Activated B cell treated with CpG ODN at 0.5 μM for 24 hours (primary cell): ENCODE measurements at regions not wholly inside any gene's neighbourhood (a gene's known extent, or its start where the extent isn't known, plus 50 kb on each side); places are given as distances from the start of the nearest gene placed in this dataset.

ENCODE experiments used
- ATAC-seq: fragments of 200-7000 bp; cut with Tn5 transposase; one replicate; pipeline ENCODE4 v1.10.0; 2021; ENCODE audit warnings: low read depth, mild to moderate bottlenecking, moderate library complexity
- CTCF ChIA-PET: fragments of 350-600 bp; sonication (Branson Sonifier 250); formaldehyde crosslinking; loops from one replicate; lab custom pipeline; 2021; ENCODE audit warnings: antibody characterized with exemption; lab: Charles Lee
- POLR2A ChIA-PET: fragments of 350-600 bp; sonication (Branson Sonifier 250); formaldehyde crosslinking; loops from one replicate; lab custom pipeline; 2021; ENCODE audit warnings: antibody characterized with exemption; lab: Charles Lee
- DNase-seq: peaks from one replicate; pipeline ENCODE4 v3.0.0; 2022
- H3K27ac Mint-ChIP-seq: one replicate; pipeline ENCODE4 v1.8.0; 2020; ENCODE audit warnings: mixed read lengths
- H3K27me3 Mint-ChIP-seq: one replicate; pipeline ENCODE4 v1.8.0; 2021; ENCODE audit warnings: mixed read lengths
- H3K36me3 Mint-ChIP-seq: one replicate; pipeline ENCODE4 v1.8.0; 2021; ENCODE audit warnings: low read depth, mixed read lengths
- H3K4me1 Mint-ChIP-seq: one replicate; pipeline ENCODE4 v1.8.0; 2021; ENCODE audit warnings: mixed read lengths
- H3K4me3 Mint-ChIP-seq: one replicate; pipeline ENCODE4 v1.8.0; 2020; ENCODE audit warnings: mild to moderate bottlenecking, mixed read lengths
- H3K9me3 Mint-ChIP-seq: one replicate; pipeline ENCODE4 v1.8.0; 2020; ENCODE audit warnings: mixed read lengths
- intact Hi-C: fragments of 100-400 bp; cut with micrococcal nuclease; formaldehyde crosslinking; loops from one replicate; pipeline ENCODE4 v1.15.1; 2024
- TF ChIP-seq, protein P1 (sequence below): fragments of 200-600 bp; IDR thresholded peaks from one replicate; pipeline ENCODE4 v1.8.0; 2022; ENCODE audit warnings: antibody characterized with exemption, mild to moderate bottlenecking

GRCh38 chr13:103953859-103954258 is 887.6 kb upstream of the SLC10A2 start:
- intact Hi-C loops: no loop called here
- Mint-ChIP-seq H3K4me3 (no peak overlapping the region), H3K27me3 (no peaks in the 10 kb centered on the region), H3K27ac (no peak overlapping the region), H3K4me1 (no peaks in the 10 kb centered on the region), H3K9me3 (peaks cover 9% of the 10 kb centered on the region), H3K36me3 (no peaks in the 10 kb centered on the region)
- ATAC-seq (no peak), DNase-seq (no peak)
- TF ChIP-seq, protein P1, sequence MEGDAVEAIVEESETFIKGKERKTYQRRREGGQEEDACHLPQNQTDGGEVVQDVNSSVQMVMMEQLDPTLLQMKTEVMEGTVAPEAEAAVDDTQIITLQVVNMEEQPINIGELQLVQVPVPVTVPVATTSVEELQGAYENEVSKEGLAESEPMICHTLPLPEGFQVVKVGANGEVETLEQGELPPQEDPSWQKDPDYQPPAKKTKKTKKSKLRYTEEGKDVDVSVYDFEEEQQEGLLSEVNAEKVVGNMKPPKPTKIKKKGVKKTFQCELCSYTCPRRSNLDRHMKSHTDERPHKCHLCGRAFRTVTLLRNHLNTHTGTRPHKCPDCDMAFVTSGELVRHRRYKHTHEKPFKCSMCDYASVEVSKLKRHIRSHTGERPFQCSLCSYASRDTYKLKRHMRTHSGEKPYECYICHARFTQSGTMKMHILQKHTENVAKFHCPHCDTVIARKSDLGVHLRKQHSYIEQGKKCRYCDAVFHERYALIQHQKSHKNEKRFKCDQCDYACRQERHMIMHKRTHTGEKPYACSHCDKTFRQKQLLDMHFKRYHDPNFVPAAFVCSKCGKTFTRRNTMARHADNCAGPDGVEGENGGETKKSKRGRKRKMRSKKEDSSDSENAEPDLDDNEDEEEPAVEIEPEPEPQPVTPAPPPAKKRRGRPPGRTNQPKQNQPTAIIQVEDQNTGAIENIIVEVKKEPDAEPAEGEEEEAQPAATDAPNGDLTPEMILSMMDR: no peak
- ChIA-PET CTCF (no interaction called here), POLR2A (no interaction called here)

GRCh38 chr13:103952183-103952582 is 886.0 kb upstream of the SLC10A2 start:
- CTCF ChIA-PET: no interaction called here
- no peak for ATAC-seq
- POLR2A ChIA-PET: no interaction called here
- H3K4me1 Mint-ChIP-seq: no peaks in the 10 kb centered on the region
- no peaks in the 10 kb centered on the region for H3K36me3 Mint-ChIP-seq
- no peaks in the 10 kb centered on the region for H3K27me3 Mint-ChIP-seq
- no peak overlapping the region for H3K4me3 Mint-ChIP-seq
- TF ChIP-seq, protein P1: no peak
- H3K9me3 Mint-ChIP-seq: peaks cover 11% of the 10 kb centered on the region
- H3K27ac Mint-ChIP-seq: no peak overlapping the region
- intact Hi-C loops: no loop called here
- DNase-seq: no peak

DNA sequence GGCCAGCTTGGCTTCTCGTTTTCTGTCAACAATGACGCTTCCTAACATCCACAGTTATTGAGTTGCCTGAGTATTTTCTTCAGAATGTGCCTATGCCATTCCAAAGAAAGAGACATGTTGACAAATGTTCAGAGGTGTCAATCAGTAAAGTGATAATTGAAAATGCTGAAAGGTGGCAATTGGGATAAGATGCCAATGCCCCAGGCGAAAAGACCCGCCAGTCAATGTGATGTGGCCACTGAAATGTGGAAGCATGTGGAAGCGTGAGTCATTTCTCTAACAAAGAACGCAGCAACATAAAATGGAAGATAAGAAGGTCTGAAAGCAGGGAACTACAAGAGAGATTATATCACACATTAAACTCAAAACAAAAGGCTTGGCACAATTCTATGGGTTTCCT is 882.2 kb upstream of the SLC10A2 start:
- intact Hi-C loops: no loop called here
- Mint-ChIP-seq H3K9me3 (peaks cover 6% of the 10 kb centered on the region), H3K27me3 (no peaks in the 10 kb centered on the region), H3K4me3 (no peak overlapping the region), H3K36me3 (no peaks in the 10 kb centered on the region), H3K4me1 (no peaks in the 10 kb centered on the region), H3K27ac (no peak overlapping the region)
- TF ChIP-seq, protein P1: no peak
- DNase-seq (no peak), ATAC-seq (no peak)
- POLR2A ChIA-PET: no interaction called here
- CTCF ChIA-PET: no interaction called here

GRCh38 chr13:103945836-103946235 is 879.6 kb upstream of the SLC10A2 start:
- Mint-ChIP-seq H3K27me3 (no peaks in the 10 kb centered on the region), H3K36me3 (no peaks in the 10 kb centered on the region), H3K4me3 (no peak overlapping the region), H3K9me3 (peaks cover 2% of the 10 kb centered on the region), H3K4me1 (no peaks in the 10 kb centered on the region), H3K27ac (no peak overlapping the region)
- TF ChIP-seq, protein P1: no peak
- POLR2A ChIA-PET: no interaction called here
- DNase-seq (no peak), ATAC-seq (no peak)
- CTCF ChIA-PET: no interaction called here
- intact Hi-C loops: no loop called here

DNA sequence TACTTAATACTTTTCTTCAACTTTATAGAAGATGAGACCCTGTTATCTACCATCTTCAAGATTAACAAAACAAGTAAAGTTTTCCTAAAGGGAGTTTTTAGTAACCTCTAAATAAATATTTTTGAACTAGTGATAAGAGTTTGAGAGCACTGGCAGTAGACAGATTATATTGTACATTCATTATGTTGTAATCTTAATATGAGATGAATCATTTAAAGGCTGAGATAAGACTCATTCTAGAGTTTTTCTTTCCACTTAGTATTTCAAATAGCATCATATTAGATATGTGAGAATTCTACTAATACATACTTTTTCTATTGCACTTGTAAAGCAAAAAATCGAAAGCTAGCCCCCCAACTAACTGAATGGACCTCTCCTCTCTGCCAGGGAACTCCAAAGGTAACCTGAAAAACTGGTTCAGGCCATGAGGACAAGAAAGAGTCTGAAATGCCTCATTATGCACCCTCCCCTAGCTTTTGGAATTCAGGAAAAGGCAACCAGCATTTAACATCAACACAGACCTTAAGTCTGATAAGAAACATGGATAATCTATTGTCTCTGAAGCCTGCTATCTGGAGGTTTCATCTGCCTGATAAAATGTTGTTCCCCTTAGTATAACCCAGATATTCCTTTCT is 875.4 kb upstream of the SLC10A2 start:
- ATAC-seq (no peak), DNase-seq (no peak)
- H3K36me3 Mint-ChIP-seq: no peaks in the 10 kb centered on the region
- ChIA-PET POLR2A (no interaction called here), CTCF (no interaction called here)
- H3K4me3 Mint-ChIP-seq: no peak overlapping the region
- TF ChIP-seq, protein P1: no peak
- intact Hi-C loops: no loop called here
- no peaks in the 10 kb centered on the region for H3K4me1 Mint-ChIP-seq
- H3K27ac Mint-ChIP-seq: no peak overlapping the region
- no peaks in the 10 kb centered on the region for H3K9me3 Mint-ChIP-seq
- no peaks in the 10 kb centered on the region for H3K27me3 Mint-ChIP-seq
